Body of pancreas (tissue), 4 donors: ENCODE measurements at regions not wholly inside any gene's neighbourhood (a gene's known extent, or its start where the extent isn't known, plus 50 kb on each side); places are given as distances from the start of the nearest gene placed in this dataset.
"Not testable (repeated sequence)": the region's sequence is repeated elsewhere in the genome, so short reads cannot be mapped to it uniquely, and the experiment has no call there.

Experiments
- ATAC-seq: fragments of 150-250 bp; one replicate; pipeline ENCODE4 v1.9.1; 2016
- DNase-seq, 4 donors: peaks; one replicate each; pipeline ENCODE4 v3.0.0-alpha.2; 2019
- H3K27ac ChIP-seq, 4 donors: fragments of 200-600 bp; sonication (generic); 1 replicate in 3 of 4; 2 replicates in 1 of 4; pipeline versions ENCODE4 v1.5.1 to v1.6.1; 2016 to 2019; ENCODE audit warnings: mild to moderate bottlenecking in 1 of 4, mixed read lengths in 1 of 4, moderate library complexity in 1 of 4
- H3K27me3 ChIP-seq, 2 donors: fragments of 200-600 bp; sonication (generic); one replicate each; pipeline ENCODE4 v1.6.0; 2016; ENCODE audit warnings: mild to moderate bottlenecking in 1 of 2
- H3K36me3 ChIP-seq, 2 donors: fragments of 200-600 bp; sonication (generic); replicated peaks in 1 of 2; 2 replicates each; pipeline ENCODE4 v1.5.1; 2016; ENCODE audit warnings: low read depth in 2 of 2; ENCODE audit not compliant: insufficient read depth in 1 of 2
- H3K4me1 ChIP-seq: fragments of 200-600 bp; sonication (generic); one replicate; pipeline ENCODE4 v1.6.0; 2016
- H3K4me3 ChIP-seq, 2 donors: fragments of 200-600 bp; sonication (generic); 1 replicate in 1 of 2; 2 replicates in 1 of 2; pipeline ENCODE4 v1.5.1; 2016 to 2019
- H3K9me3 ChIP-seq, 3 donors: fragments of 200-600 bp; sonication (generic); 1 replicate in 2 of 3; 2 replicates in 1 of 3; pipeline ENCODE4 v1.5.1; 2016
- CTCF ChIP-seq, 7 experiments: fragments of 450-650 bp in 4 of 7; fragments of 200-600 bp in 3 of 7; sonication (generic) in 3 of 7; IDR thresholded peaks; one replicate each; pipeline ENCODE4 v1.5.1; 2016 to 2019; ENCODE audit warnings: antibody characterized with exemption in 7 of 7
- POLR2A ChIP-seq, 3 donors: fragments of 450-650 bp; IDR thresholded peaks; one replicate each; pipeline ENCODE4 v1.6.1; 2016; ENCODE audit warnings: antibody characterized with exemption in 3 of 3, mild to moderate bottlenecking in 2 of 3
- WGBS, 2 donors: methylation state at CpG; one replicate each; pipeline ENCODE4 v1.1.5; 2017; 5-methylcytosine and 5-hydroxymethylcytosine counted together
- intact Hi-C: fragments of 100-400 bp; cut with DNase I; formaldehyde crosslinking; loops from one replicate; pipeline ENCODE4 v1.15.1; 2023

GRCh38 chrX:84856791-84857190 lies 146.9 kb upstream of the APOOL start:
- H3K36me3 ChIP-seq, H3K27ac ChIP-seq, ATAC-seq, intact Hi-C loops, DNase-seq, H3K4me1 ChIP-seq, H3K27me3 ChIP-seq, H3K9me3 ChIP-seq, H3K4me3 ChIP-seq: not testable (repeated sequence)
- 95% methylated on average over 7 of the region's 20 CpGs; no CpG with 5 or more reads in 1 of the 2 donors for WGBS, 2 donors

GRCh38 chrX:84858771-84859170 lies 144.9 kb upstream of the APOOL start:
- H3K4me1 ChIP-seq, H3K9me3 ChIP-seq, H3K27ac ChIP-seq, DNase-seq, ATAC-seq, H3K36me3 ChIP-seq, H3K27me3 ChIP-seq, intact Hi-C loops, H3K4me3 ChIP-seq: not testable (repeated sequence)
- WGBS, 2 donors, result no CpG with 5 or more reads among the region's 2 CpGs

- TF ChIP-seq CTCF (IDR thresholded peaks at IDR 0.05), result no peak
- TF ChIP-seq POLR2A (IDR thresholded peaks at IDR 0.05), result no peak
- intact Hi-C loops, result no loop called here
Observed at GRCh38 chrX:84865113-84865512, 138.6 kb upstream of the APOOL start.

GRCh38 chrX:84870281-84870680 lies 133.4 kb upstream of the APOOL start:
- H3K27me3 ChIP-seq, H3K27ac ChIP-seq, H3K9me3 ChIP-seq, H3K4me3 ChIP-seq, DNase-seq, H3K4me1 ChIP-seq, H3K36me3 ChIP-seq, ATAC-seq, intact Hi-C loops: not testable (repeated sequence)
- WGBS, 2 donors, result 56 to 100% methylated on average over 1 of the region's 1 CpG

More at GRCh38 chrX:84865113-84865512, 138.6 kb upstream of the APOOL start:
- Histone ChIP-seq H3K36me3 (no peaks in the 10 kb centered on the region), H3K27ac (no peak overlapping the region), H3K4me1 (no peaks in the 10 kb centered on the region), H3K4me3 (no peak overlapping the region), H3K27me3 (no peaks in the 10 kb centered on the region), H3K9me3 (no peaks in the 10 kb centered on the region)
- ATAC-seq, result no peak
- no peak for DNase-seq

GRCh38 chrX:84872160-84872771 lies 131.4 kb upstream of the APOOL start:
- H3K9me3 ChIP-seq, H3K27ac ChIP-seq, H3K4me1 ChIP-seq, H3K27me3 ChIP-seq, intact Hi-C loops, H3K36me3 ChIP-seq, ATAC-seq, H3K4me3 ChIP-seq, DNase-seq: not testable (repeated sequence)
- 45 to 61% methylated on average over 3 to 4 of the region's 5 CpGs for WGBS, 2 donors

GRCh38 chrX:84873176-84873575 lies 130.5 kb upstream of the APOOL start:
- DNase-seq (no peak), ATAC-seq (no peak)
- Histone ChIP-seq H3K4me1 (no peaks in the 10 kb centered on the region), H3K27me3 (no peaks in the 10 kb centered on the region), H3K27ac (no peak overlapping the region), H3K36me3 (no peaks in the 10 kb centered on the region), H3K9me3 (no peaks in the 10 kb centered on the region), H3K4me3 (no peak overlapping the region)
- WGBS, 2 donors, result 78 to 85% methylated on average over 1 to 2 of the region's 3 CpGs
- intact Hi-C loops, result no loop called here
- TF ChIP-seq CTCF (IDR thresholded peaks at IDR 0.05) (no peak), POLR2A (IDR thresholded peaks at IDR 0.05) (no peak)

- H3K27ac ChIP-seq, result no peak overlapping the region
- ATAC-seq, result no peak
Observed at GRCh38 chrX:84876876-84877275, 126.8 kb upstream of the APOOL start.

More at GRCh38 chrX:84876876-84877275, 126.8 kb upstream of the APOOL start:
- intact Hi-C loops, result no loop called here
- no peaks in the 10 kb centered on the region for H3K4me1 ChIP-seq
- DNase-seq, result no peak
- H3K36me3 ChIP-seq, result no peaks in the 10 kb centered on the region
- H3K9me3 ChIP-seq, result no peaks in the 10 kb centered on the region
- TF ChIP-seq CTCF (IDR thresholded peaks at IDR 0.05), result no peak
- TF ChIP-seq POLR2A (IDR thresholded peaks at IDR 0.05), result no peak
- H3K4me3 ChIP-seq, result no peak overlapping the region
- H3K27me3 ChIP-seq, result no peaks in the 10 kb centered on the region
